Nephron (organoid): ENCODE measurements at regions not wholly inside any gene's neighbourhood (a gene's known extent, or its start where the extent isn't known, plus 50 kb on each side); places are given as distances from the start of the nearest gene placed in this dataset.

Experiments
- H3K27ac Mint-ChIP-seq, 3 experiments: 2 replicates each; pipeline ENCODE4 v1.8.0; 2020; ENCODE audit warnings: mixed read lengths in 3 of 3, mild to moderate bottlenecking in 2 of 3, moderate library complexity in 1 of 3
- H3K27me3 Mint-ChIP-seq: 2 replicates; pipeline ENCODE4 v1.8.0; 2021; ENCODE audit warnings: low read depth, mild to moderate bottlenecking, moderate library complexity, mixed read lengths
- H3K36me3 Mint-ChIP-seq: 2 replicates; pipeline ENCODE4 v1.8.0; 2020; ENCODE audit warnings: low read depth, mixed read lengths
- H3K4me1 Mint-ChIP-seq: 2 replicates; pipeline ENCODE4 v1.8.0; 2020; ENCODE audit warnings: mixed read lengths
- H3K4me3 Mint-ChIP-seq, 3 experiments: 2 replicates each; pipeline ENCODE4 v1.8.0; 2020; ENCODE audit warnings: mild to moderate bottlenecking in 3 of 3, mixed read lengths in 3 of 3, moderate library complexity in 2 of 3
- H3K9me3 Mint-ChIP-seq: 2 replicates; pipeline ENCODE4 v1.8.0; 2020; ENCODE audit warnings: mixed read lengths
- CTCF ChIP-seq, 3 experiments: fragments of 200-600 bp; sonication (generic); IDR thresholded peaks; one replicate each; pipeline ENCODE4 v1.5.0; 2021; ENCODE audit warnings: antibody characterized with exemption in 3 of 3; ENCODE audit not compliant: unreplicated experiment in 3 of 3

DNA sequence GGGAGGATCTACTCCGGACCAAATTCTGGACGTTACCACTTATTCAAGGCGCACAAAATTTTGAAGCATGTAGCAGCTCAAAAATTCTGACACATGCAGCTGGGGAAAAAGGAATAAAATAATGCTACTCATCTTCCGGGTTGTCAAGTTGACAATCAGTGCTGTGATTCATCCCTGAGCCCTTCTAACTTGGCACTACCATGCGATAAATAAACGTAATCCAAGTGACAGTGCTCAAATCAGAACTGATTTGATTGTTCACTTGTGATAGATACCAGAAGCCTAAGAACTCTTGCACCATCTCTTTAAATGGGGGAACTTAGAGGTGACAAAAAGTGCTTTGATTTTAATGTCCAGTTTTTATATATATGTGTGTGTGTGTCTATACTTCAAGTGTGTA is 230.2 kb upstream of the TLE4 start:
- Mint-ChIP-seq H3K9me3 (peaks cover 10% of the 10 kb centered on the region), H3K4me1 (no peaks in the 10 kb centered on the region), H3K27me3 (no peaks in the 10 kb centered on the region), H3K4me3 (no peak overlapping the region), H3K36me3 (peaks cover 3% of the 10 kb centered on the region), H3K27ac (no peak overlapping the region)
- TF ChIP-seq CTCF (IDR thresholded peaks at IDR 0.05; ENCODE audit: unreplicated experiment in 3 of 3): no peak

- H3K9me3 Mint-ChIP-seq: no peaks in the 10 kb centered on the region
- no peaks in the 10 kb centered on the region for H3K27me3 Mint-ChIP-seq
- no peaks in the 10 kb centered on the region for H3K4me1 Mint-ChIP-seq
- no peak overlapping the region for H3K27ac Mint-ChIP-seq
- no peaks in the 10 kb centered on the region for H3K36me3 Mint-ChIP-seq
- no peak for TF ChIP-seq CTCF (IDR thresholded peaks at IDR 0.05; ENCODE audit: unreplicated experiment in 3 of 3)
- H3K4me3 Mint-ChIP-seq: no peak overlapping the region
Measured at GRCh38 chr9:79346350-79347020, 225.3 kb upstream of the TLE4 start.

DNA sequence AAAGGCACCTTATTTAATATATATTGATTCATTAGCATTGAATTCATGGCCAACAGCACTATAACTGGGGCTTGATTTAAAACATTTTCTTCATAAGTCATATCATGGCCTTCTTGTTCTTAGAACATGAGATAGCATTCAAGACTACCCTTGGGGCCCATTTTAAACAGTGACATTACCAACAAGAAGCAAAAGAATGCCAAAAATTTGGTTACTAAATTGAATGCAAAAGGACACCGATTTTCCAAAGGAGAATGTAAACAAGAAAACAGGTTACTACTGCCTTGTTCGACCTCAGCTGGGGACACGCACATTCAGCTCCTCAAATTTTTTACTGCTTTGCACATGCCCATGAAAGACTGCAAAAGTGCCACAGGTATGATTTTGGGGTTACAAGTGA is 219.4 kb upstream of the TLE4 start:
- no peak for TF ChIP-seq CTCF (IDR thresholded peaks at IDR 0.05; ENCODE audit: unreplicated experiment in 3 of 3)
- Mint-ChIP-seq H3K9me3 (no peaks in the 10 kb centered on the region), H3K27ac (no peak overlapping the region), H3K27me3 (no peaks in the 10 kb centered on the region), H3K36me3 (no peaks in the 10 kb centered on the region), H3K4me3 (no peak overlapping the region), H3K4me1 (no peaks in the 10 kb centered on the region)

- H3K4me1 Mint-ChIP-seq: no peaks in the 10 kb centered on the region
- H3K4me3 Mint-ChIP-seq: no peak overlapping the region
- no peaks in the 10 kb centered on the region for H3K36me3 Mint-ChIP-seq
- H3K27ac Mint-ChIP-seq: no peak overlapping the region
- H3K27me3 Mint-ChIP-seq: no peaks in the 10 kb centered on the region
- TF ChIP-seq CTCF (IDR thresholded peaks at IDR 0.05; ENCODE audit: unreplicated experiment in 3 of 3): no peak
- H3K9me3 Mint-ChIP-seq: no peaks in the 10 kb centered on the region
Measured at GRCh38 chr9:79353856-79354520, 217.8 kb upstream of the TLE4 start.

GRCh38 chr9:79357194-79357593 is 214.6 kb upstream of the TLE4 start:
- Mint-ChIP-seq H3K4me1 (peaks cover 4% of the 10 kb centered on the region), H3K27ac (no peak overlapping the region), H3K4me3 (no peak overlapping the region), H3K36me3 (no peaks in the 10 kb centered on the region), H3K9me3 (no peaks in the 10 kb centered on the region), H3K27me3 (no peaks in the 10 kb centered on the region)
- TF ChIP-seq CTCF (IDR thresholded peaks at IDR 0.05; ENCODE audit: unreplicated experiment in 3 of 3): no peak

DNA sequence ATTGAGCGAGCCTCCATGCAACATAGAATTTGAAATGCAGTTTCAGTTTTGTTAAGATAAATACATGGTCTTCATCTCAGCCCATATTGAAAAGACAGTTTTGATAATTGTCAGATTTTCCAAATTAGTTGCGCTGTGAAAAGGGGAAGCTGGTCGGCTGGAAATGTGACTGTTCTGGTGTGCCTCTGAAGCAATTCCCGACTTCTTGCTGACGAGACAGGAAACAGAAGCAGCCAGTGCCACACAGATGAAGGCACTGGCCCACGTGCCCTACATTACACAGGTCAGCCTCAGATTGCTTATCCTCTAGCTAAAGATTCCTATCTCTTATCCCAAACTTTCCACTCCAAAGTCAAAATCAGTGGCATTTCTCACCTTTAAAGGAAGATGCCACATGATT is 214.1 kb upstream of the TLE4 start:
- Mint-ChIP-seq H3K9me3 (no peaks in the 10 kb centered on the region), H3K4me1 (peaks cover 4% of the 10 kb centered on the region), H3K36me3 (no peaks in the 10 kb centered on the region), H3K27me3 (no peaks in the 10 kb centered on the region), H3K4me3 (no peak overlapping the region), H3K27ac (no peak overlapping the region)
- no peak for TF ChIP-seq CTCF (IDR thresholded peaks at IDR 0.05; ENCODE audit: unreplicated experiment in 3 of 3)
